ENCODE measurements at regions not wholly inside any gene's neighbourhood (a gene's known extent, or its start where the extent isn't known, plus 50 kb on each side); places are given as distances from the start of the nearest gene placed in this dataset.
"Not testable (repeated sequence)": the region's sequence is repeated elsewhere in the genome, so short reads cannot be mapped to it uniquely, and the experiment has no call there.

- Histone ChIP-seq H2BK12ac (ENCODE audit: low read length) (no peak overlapping the region), H2BK120ac (ENCODE audit: insufficient read depth, low read length, poor library complexity) (no peak overlapping the region), H3K14ac (ENCODE audit: low read length) (no peak overlapping the region), H3K4ac (ENCODE audit: low read depth, low read length) (no peak overlapping the region), H3K4me3 (ENCODE audit: low read depth, low read length) (no peak overlapping the region), H3K9ac (ENCODE audit: low read length) (no peak overlapping the region), H3K23ac (ENCODE audit: low read length) (no peak overlapping the region), H2AK5ac (ENCODE audit: low read length) (no peak overlapping the region), H3K9me3 (ENCODE audit: insufficient read depth, low read depth, low read length) (no peaks in the 10 kb centered on the region), H4K12ac (ENCODE audit: low read depth, low read length) (no peak overlapping the region), H3K36me3 (ENCODE audit: control insufficient read depth in 1 of 2, insufficient read depth in 2 of 2, low read length in 2 of 2) (no peaks in the 10 kb centered on the region), H3K79me1 (ENCODE audit: low read length) (no peaks in the 10 kb centered on the region), H2BK5ac (ENCODE audit: low read depth, low read length, poor library complexity) (no peak overlapping the region), H3K18ac (ENCODE audit: low read length) (no peak overlapping the region), H3K4me1 (ENCODE audit: control insufficient read depth in 1 of 2, insufficient read depth in 2 of 2, low read length in 2 of 2) (no peaks in the 10 kb centered on the region), H3K4me2 (ENCODE audit: low read length) (no peak overlapping the region), H2AFZ (ENCODE audit: insufficient read depth, low read length, poor library complexity) (no peak overlapping the region), H4K8ac (ENCODE audit: low read depth, low read length) (no peak overlapping the region), H3K27ac (ENCODE audit: low read depth, low read length) (no peak overlapping the region), H3K27me3 (ENCODE audit: insufficient read depth, low read length) (no peaks in the 10 kb centered on the region), H3K79me2 (ENCODE audit: control insufficient read depth, insufficient read depth, low read length, poor library complexity) (no peaks in the 10 kb centered on the region), H4K91ac (ENCODE audit: low read depth, low read length) (no peak overlapping the region)
- WGBS (ENCODE audit: extremely low coverage, insufficient coverage, insufficient read length): no CpG with 5 or more reads among the region's 1 CpG
- no peak for DNase-seq
Observed at GRCh38 chr1:188169971-188170370, 1341.2 kb downstream of the PLA2G4A start.

- DNase-seq: no peak
- no peak overlapping the region for H3K4me2 ChIP-seq (ENCODE audit: low read length)
- WGBS (ENCODE audit: extremely low coverage, insufficient coverage, insufficient read length): no CpG with 5 or more reads among the region's 1 CpG
- H3K23ac ChIP-seq (ENCODE audit: low read length): no peak overlapping the region
- no peak overlapping the region for H2AK5ac ChIP-seq (ENCODE audit: low read length)
- H3K27ac ChIP-seq (ENCODE audit: low read depth, low read length): no peak overlapping the region
- H3K4me3 ChIP-seq (ENCODE audit: low read depth, low read length): no peak overlapping the region
- no peak overlapping the region for H3K14ac ChIP-seq (ENCODE audit: low read length)
- no peaks in the 10 kb centered on the region for H3K27me3 ChIP-seq (ENCODE audit: insufficient read depth, low read length)
- no peaks in the 10 kb centered on the region for H3K36me3 ChIP-seq (ENCODE audit: control insufficient read depth in 1 of 2, insufficient read depth in 2 of 2, low read length in 2 of 2)
- no peak overlapping the region for H2AFZ ChIP-seq (ENCODE audit: insufficient read depth, low read length, poor library complexity)
- no peak overlapping the region for H3K4ac ChIP-seq (ENCODE audit: low read depth, low read length)
- no peaks in the 10 kb centered on the region for H3K79me2 ChIP-seq (ENCODE audit: control insufficient read depth, insufficient read depth, low read length, poor library complexity)
- no peak overlapping the region for H2BK120ac ChIP-seq (ENCODE audit: insufficient read depth, low read length, poor library complexity)
- no peak overlapping the region for H2BK5ac ChIP-seq (ENCODE audit: low read depth, low read length, poor library complexity)
- no peak overlapping the region for H2BK12ac ChIP-seq (ENCODE audit: low read length)
- H4K8ac ChIP-seq (ENCODE audit: low read depth, low read length): no peak overlapping the region
- H3K9me3 ChIP-seq (ENCODE audit: insufficient read depth, low read depth, low read length): no peaks in the 10 kb centered on the region
- H4K91ac ChIP-seq (ENCODE audit: low read depth, low read length): no peak overlapping the region
- H3K4me1 ChIP-seq (ENCODE audit: control insufficient read depth in 1 of 2, insufficient read depth in 2 of 2, low read length in 2 of 2): no peaks in the 10 kb centered on the region
- no peak overlapping the region for H3K9ac ChIP-seq (ENCODE audit: low read length)
- H3K79me1 ChIP-seq (ENCODE audit: low read length): no peaks in the 10 kb centered on the region
- H4K12ac ChIP-seq (ENCODE audit: low read depth, low read length): no peak overlapping the region
- H3K18ac ChIP-seq (ENCODE audit: low read length): no peak overlapping the region
Observed at GRCh38 chr1:188170411-188170810, 1341.7 kb downstream of the PLA2G4A start.

- Histone ChIP-seq H3K27me3 (ENCODE audit: insufficient read depth, low read length) (no peaks in the 10 kb centered on the region), H2BK12ac (ENCODE audit: low read length) (no peak overlapping the region), H4K8ac (ENCODE audit: low read depth, low read length) (no peak overlapping the region), H3K4me2 (ENCODE audit: low read length) (no peak overlapping the region), H3K4ac (ENCODE audit: low read depth, low read length) (no peak overlapping the region), H4K91ac (ENCODE audit: low read depth, low read length) (no peak overlapping the region), H3K79me1 (ENCODE audit: low read length) (no peaks in the 10 kb centered on the region), H3K18ac (ENCODE audit: low read length) (no peak overlapping the region), H3K4me3 (ENCODE audit: low read depth, low read length) (no peak overlapping the region), H2AFZ (ENCODE audit: insufficient read depth, low read length, poor library complexity) (no peak overlapping the region), H2BK5ac (ENCODE audit: low read depth, low read length, poor library complexity) (no peak overlapping the region), H3K9ac (ENCODE audit: low read length) (no peak overlapping the region), H3K23ac (ENCODE audit: low read length) (no peak overlapping the region), H3K14ac (ENCODE audit: low read length) (no peak overlapping the region), H2BK120ac (ENCODE audit: insufficient read depth, low read length, poor library complexity) (no peak overlapping the region), H3K27ac (ENCODE audit: low read depth, low read length) (no peak overlapping the region), H2AK5ac (ENCODE audit: low read length) (no peak overlapping the region), H3K36me3 (ENCODE audit: control insufficient read depth in 1 of 2, insufficient read depth in 2 of 2, low read length in 2 of 2) (no peaks in the 10 kb centered on the region), H3K79me2 (ENCODE audit: control insufficient read depth, insufficient read depth, low read length, poor library complexity) (no peaks in the 10 kb centered on the region), H3K9me3 (ENCODE audit: insufficient read depth, low read depth, low read length) (no peaks in the 10 kb centered on the region), H4K12ac (ENCODE audit: low read depth, low read length) (no peak overlapping the region), H3K4me1 (ENCODE audit: control insufficient read depth in 1 of 2, insufficient read depth in 2 of 2, low read length in 2 of 2) (no peaks in the 10 kb centered on the region)
- no CpG with 5 or more reads among the region's 1 CpG for WGBS (ENCODE audit: extremely low coverage, insufficient coverage, insufficient read length)
- no peak for DNase-seq
Observed at GRCh38 chr1:188170935-188171334, 1342.2 kb downstream of the PLA2G4A start.

DNA sequence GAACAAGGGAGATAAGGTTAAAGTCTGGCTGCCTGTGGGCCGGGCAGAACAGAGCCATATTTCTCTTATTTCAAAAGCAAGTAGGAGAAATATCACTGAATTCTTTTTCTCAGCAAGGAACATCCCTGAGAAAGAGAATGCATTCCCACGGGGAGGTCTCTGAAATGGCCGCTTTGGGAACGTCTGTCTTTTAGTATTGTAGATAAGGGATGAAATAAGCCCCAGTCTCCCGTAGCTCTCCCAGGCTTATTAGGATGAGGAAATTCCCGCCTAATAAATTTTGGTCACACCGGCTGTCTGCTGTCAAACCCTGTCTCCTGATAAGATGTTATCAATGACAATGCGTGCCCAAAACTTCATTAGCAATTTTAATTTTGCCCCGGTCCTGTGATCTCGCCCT, 1353.3 kb downstream of the PLA2G4A start:
- not testable (repeated sequence) for H3K23ac ChIP-seq (ENCODE audit: low read length); H2BK5ac ChIP-seq (ENCODE audit: low read depth, low read length, poor library complexity); H4K12ac ChIP-seq (ENCODE audit: low read depth, low read length); H3K4ac ChIP-seq (ENCODE audit: low read depth, low read length); H2AK5ac ChIP-seq (ENCODE audit: low read length); H3K79me1 ChIP-seq (ENCODE audit: low read length); H3K27ac ChIP-seq (ENCODE audit: low read depth, low read length); DNase-seq; H3K18ac ChIP-seq (ENCODE audit: low read length); H3K14ac ChIP-seq (ENCODE audit: low read length); H3K4me3 ChIP-seq (ENCODE audit: low read depth, low read length); H3K9ac ChIP-seq (ENCODE audit: low read length); H3K27me3 ChIP-seq (ENCODE audit: insufficient read depth, low read length); H2BK120ac ChIP-seq (ENCODE audit: insufficient read depth, low read length, poor library complexity); H3K79me2 ChIP-seq (ENCODE audit: control insufficient read depth, insufficient read depth, low read length, poor library complexity); H3K9me3 ChIP-seq (ENCODE audit: insufficient read depth, low read depth, low read length); H2BK12ac ChIP-seq (ENCODE audit: low read length); H3K4me1 ChIP-seq (ENCODE audit: control insufficient read depth in 1 of 2, insufficient read depth in 2 of 2, low read length in 2 of 2); H4K91ac ChIP-seq (ENCODE audit: low read depth, low read length); H2AFZ ChIP-seq (ENCODE audit: insufficient read depth, low read length, poor library complexity); H3K4me2 ChIP-seq (ENCODE audit: low read length); H3K36me3 ChIP-seq (ENCODE audit: control insufficient read depth in 1 of 2, insufficient read depth in 2 of 2, low read length in 2 of 2); H4K8ac ChIP-seq (ENCODE audit: low read depth, low read length)
- no CpG with 5 or more reads among the region's 10 CpGs for WGBS (ENCODE audit: extremely low coverage, insufficient coverage, insufficient read length)

All from trophoblast cell (in vitro differentiated cells and primary cell).